C4-2B (cell line): ENCODE measurements at regions not wholly inside any gene's neighbourhood (a gene's known extent, or its start where the extent isn't known, plus 50 kb on each side); places are given as distances from the start of the nearest gene placed in this dataset.
A peak's percentile ranks its signal among the peaks of the same experiment; 100 is the strongest.

Source experiments
- CTCF ChIP-seq: fragments of 450-650 bp; conservative IDR thresholded peaks from 2 replicates; pipeline ENCODE4 v1.5.1; 2017; ENCODE audit warnings: mild to moderate bottlenecking
- ZFX ChIP-seq: fragments of 450-650 bp; IDR thresholded peaks from 2 replicates; pipeline ENCODE4 v1.6.1; 2017

DNA sequence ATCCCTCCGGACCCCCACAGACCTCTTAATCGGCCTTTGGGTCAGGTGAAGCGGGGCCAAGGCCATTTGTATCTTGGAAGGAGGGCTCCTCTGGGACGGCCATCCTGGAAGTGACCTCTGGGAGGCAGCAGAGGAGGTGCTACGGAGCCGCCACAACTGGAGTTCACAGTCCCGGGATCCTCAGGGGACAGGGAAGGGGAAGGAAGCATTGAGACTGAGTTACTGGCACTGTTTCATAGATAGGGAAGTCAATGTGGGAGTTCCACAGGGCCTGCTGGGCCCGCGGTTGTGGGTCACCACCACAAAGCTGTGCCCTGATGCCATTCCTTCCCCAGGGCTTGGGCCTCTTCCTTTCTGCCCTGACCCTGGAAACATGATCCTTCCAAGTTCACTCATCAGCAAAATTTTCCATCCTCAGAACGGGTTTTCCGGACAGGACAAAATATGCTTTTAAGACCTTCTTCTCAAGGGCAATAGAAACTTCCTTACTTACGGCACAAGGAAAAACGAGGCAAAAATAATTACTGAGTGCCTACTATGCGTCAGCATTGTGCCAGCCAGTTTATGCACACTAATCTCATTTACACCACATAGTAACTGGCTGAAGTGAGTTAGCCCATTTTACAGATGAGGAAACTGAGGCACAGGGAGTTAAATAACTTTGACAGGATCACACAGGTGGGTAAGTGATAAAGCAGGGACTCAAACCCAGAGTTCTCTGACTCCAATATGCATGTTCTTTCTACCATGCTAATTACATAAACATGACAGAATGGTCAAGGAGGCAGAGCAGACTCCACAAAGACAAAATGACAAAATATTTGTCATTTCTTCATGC lies 143.8 kb downstream of the UNC5CL start:
- TF ChIP-seq CTCF (peak; percentile 83), ZFX (no peak)
